Adipocyte (in vitro differentiated cells): ENCODE measurements at regions not wholly inside any gene's neighbourhood (a gene's known extent, or its start where the extent isn't known, plus 50 kb on each side); places are given as distances from the start of the nearest gene placed in this dataset.
"Not testable (repeated sequence)": the region's sequence is repeated elsewhere in the genome, so short reads cannot be mapped to it uniquely, and the experiment has no call there.

Experiments used
- DNase-seq: peaks from one replicate; pipeline ENCODE4 v3.0.0-alpha.2; 2015; ENCODE audit warnings: low read depth
- H3K27me3 ChIP-seq: replicated peaks from 2 replicates; pipeline ENCODE4 v1.7.0; 2013; ENCODE audit warnings: mild to moderate bottlenecking, low read length, moderate library complexity; ENCODE audit not compliant: control insufficient read depth, insufficient read depth
- H3K36me3 ChIP-seq: 2 replicates; pipeline ENCODE4 v1.7.0; 2013; ENCODE audit warnings: low read length, mild to moderate bottlenecking, moderate library complexity; ENCODE audit not compliant: control insufficient read depth, insufficient read depth, severe bottlenecking
- H3K4me1 ChIP-seq: 2 replicates; pipeline ENCODE4 v1.7.0; 2013; ENCODE audit warnings: mild to moderate bottlenecking, low read length, moderate library complexity; ENCODE audit not compliant: control insufficient read depth, insufficient read depth
- H3K4me3 ChIP-seq: 2 replicates; pipeline ENCODE4 v1.7.0; 2013; ENCODE audit warnings: mild to moderate bottlenecking, low read length, moderate library complexity
- H3K9ac ChIP-seq: 2 replicates; pipeline ENCODE4 v1.7.0; 2013; ENCODE audit warnings: mild to moderate bottlenecking, low read length, moderate library complexity
- H3K9me3 ChIP-seq: 2 replicates; pipeline ENCODE4 v1.7.0; 2013; ENCODE audit warnings: mild to moderate bottlenecking, low read length, moderate library complexity; ENCODE audit not compliant: control insufficient read depth

- not testable (repeated sequence) for H3K36me3 ChIP-seq, DNase-seq, H3K4me1 ChIP-seq, H3K9ac ChIP-seq, H3K9me3 ChIP-seq, H3K27me3 ChIP-seq, H3K4me3 ChIP-seq
Observed at GRCh38 chrX:129255516-129255915, 267.8 kb downstream of the SMARCA1 start.

- Histone ChIP-seq H3K4me3 (no peak overlapping the region), H3K27me3 (no peaks in the 10 kb centered on the region), H3K4me1 (no peaks in the 10 kb centered on the region), H3K9ac (no peak overlapping the region), H3K9me3 (peaks cover 5% of the 10 kb centered on the region), H3K36me3 (no peaks in the 10 kb centered on the region)
- no peak for DNase-seq
Observed at GRCh38 chrX:129249563-129249962, 273.7 kb downstream of the SMARCA1 start.

GRCh38 chrX:129247642-129248041 lies 275.6 kb downstream of the SMARCA1 start:
- no peak for DNase-seq
- Histone ChIP-seq H3K4me1 (no peaks in the 10 kb centered on the region), H3K4me3 (no peak overlapping the region), H3K27me3 (no peaks in the 10 kb centered on the region), H3K9ac (no peak overlapping the region), H3K9me3 (peaks cover 5% of the 10 kb centered on the region), H3K36me3 (no peaks in the 10 kb centered on the region)

- DNase-seq = peak; percentile 25
- Histone ChIP-seq H3K27me3 (no peaks in the 10 kb centered on the region), H3K36me3 (no peaks in the 10 kb centered on the region)
Observed at GRCh38 chrX:129239371-129239770, 283.9 kb downstream of the SMARCA1 start.

GRCh38 chrX:129238011-129238410 lies 285.3 kb downstream of the SMARCA1 start:
- H3K36me3 ChIP-seq = no peaks in the 10 kb centered on the region
- no peaks in the 10 kb centered on the region for H3K27me3 ChIP-seq
- DNase-seq = no peak
- H3K9ac ChIP-seq = no peak overlapping the region
- no peaks in the 10 kb centered on the region for H3K4me1 ChIP-seq
- no peaks in the 10 kb centered on the region for H3K9me3 ChIP-seq
- H3K4me3 ChIP-seq = no peak overlapping the region

More at GRCh38 chrX:129239371-129239770, 283.9 kb downstream of the SMARCA1 start:
- Histone ChIP-seq H3K9ac (no peak overlapping the region), H3K9me3 (no peaks in the 10 kb centered on the region), H3K4me3 (no peak overlapping the region), H3K4me1 (no peaks in the 10 kb centered on the region)

- H3K9me3 ChIP-seq = no peaks in the 10 kb centered on the region
- no peaks in the 10 kb centered on the region for H3K36me3 ChIP-seq
- no peaks in the 10 kb centered on the region for H3K27me3 ChIP-seq
- H3K4me1 ChIP-seq = no peaks in the 10 kb centered on the region
- no peak overlapping the region for H3K4me3 ChIP-seq
- no peak overlapping the region for H3K9ac ChIP-seq
- no peak for DNase-seq
Observed at GRCh38 chrX:129235903-129236302, 287.4 kb downstream of the SMARCA1 start.

GRCh38 chrX:129233786-129234185 lies 289.5 kb downstream of the SMARCA1 start:
- H3K36me3 ChIP-seq = no peaks in the 10 kb centered on the region
- H3K9me3 ChIP-seq = no peaks in the 10 kb centered on the region
- no peak for DNase-seq
- H3K4me3 ChIP-seq = no peak overlapping the region
- no peak overlapping the region for H3K9ac ChIP-seq
- no peaks in the 10 kb centered on the region for H3K4me1 ChIP-seq
- H3K27me3 ChIP-seq = no peaks in the 10 kb centered on the region

- DNase-seq = no peak
- Histone ChIP-seq H3K27me3 (no peaks in the 10 kb centered on the region), H3K9ac (no peak overlapping the region), H3K9me3 (peaks cover 14% of the 10 kb centered on the region), H3K36me3 (no peaks in the 10 kb centered on the region), H3K4me3 (no peak overlapping the region), H3K4me1 (no peaks in the 10 kb centered on the region)
Observed at GRCh38 chrX:129230850-129231512, 292.3 kb downstream of the SMARCA1 start.

- Histone ChIP-seq H3K9ac (no peak overlapping the region), H3K36me3 (no peaks in the 10 kb centered on the region), H3K9me3 (peaks cover 14% of the 10 kb centered on the region), H3K27me3 (no peaks in the 10 kb centered on the region), H3K4me3 (no peak overlapping the region), H3K4me1 (no peaks in the 10 kb centered on the region)
- no peak for DNase-seq
Observed at GRCh38 chrX:129230168-129230567, 293.1 kb downstream of the SMARCA1 start.

- H3K9ac ChIP-seq = no peak overlapping the region
- no peak for DNase-seq
- no peak overlapping the region for H3K4me3 ChIP-seq
- no peaks in the 10 kb centered on the region for H3K36me3 ChIP-seq
- peaks cover 14% of the 10 kb centered on the region for H3K9me3 ChIP-seq
- no peaks in the 10 kb centered on the region for H3K27me3 ChIP-seq
- H3K4me1 ChIP-seq = no peaks in the 10 kb centered on the region
Observed at GRCh38 chrX:129227366-129227765, 295.9 kb downstream of the SMARCA1 start.

GRCh38 chrX:129193357-129193756 lies 329.9 kb downstream of the SMARCA1 start:
- H3K27me3 ChIP-seq = no peaks in the 10 kb centered on the region
- H3K36me3 ChIP-seq = no peaks in the 10 kb centered on the region
- peaks cover 3% of the 10 kb centered on the region for H3K9me3 ChIP-seq
- DNase-seq = no peak
- H3K4me1 ChIP-seq = no peaks in the 10 kb centered on the region
- no peak overlapping the region for H3K9ac ChIP-seq
- H3K4me3 ChIP-seq = no peak overlapping the region

GRCh38 chrX:129188231-129188630 lies 335.1 kb downstream of the SMARCA1 start:
- Histone ChIP-seq H3K27me3 (no peaks in the 10 kb centered on the region), H3K4me1 (no peaks in the 10 kb centered on the region), H3K4me3 (no peak overlapping the region), H3K36me3 (no peaks in the 10 kb centered on the region), H3K9me3 (no peaks in the 10 kb centered on the region), H3K9ac (no peak overlapping the region)
- DNase-seq = no peak
